HG02852 (cell line): ENCODE measurements at regions not wholly inside any gene's neighbourhood (a gene's known extent, or its start where the extent isn't known, plus 50 kb on each side); places are given as distances from the start of the nearest gene placed in this dataset.

Experiments
- ATAC-seq: cut with Tn5 transposase; IDR thresholded peaks from one replicate; pipeline ENCODE4 v1.9.1; 2021; ENCODE audit warnings: mild to moderate bottlenecking, moderate library complexity; ENCODE audit not compliant: unreplicated experiment

DNA sequence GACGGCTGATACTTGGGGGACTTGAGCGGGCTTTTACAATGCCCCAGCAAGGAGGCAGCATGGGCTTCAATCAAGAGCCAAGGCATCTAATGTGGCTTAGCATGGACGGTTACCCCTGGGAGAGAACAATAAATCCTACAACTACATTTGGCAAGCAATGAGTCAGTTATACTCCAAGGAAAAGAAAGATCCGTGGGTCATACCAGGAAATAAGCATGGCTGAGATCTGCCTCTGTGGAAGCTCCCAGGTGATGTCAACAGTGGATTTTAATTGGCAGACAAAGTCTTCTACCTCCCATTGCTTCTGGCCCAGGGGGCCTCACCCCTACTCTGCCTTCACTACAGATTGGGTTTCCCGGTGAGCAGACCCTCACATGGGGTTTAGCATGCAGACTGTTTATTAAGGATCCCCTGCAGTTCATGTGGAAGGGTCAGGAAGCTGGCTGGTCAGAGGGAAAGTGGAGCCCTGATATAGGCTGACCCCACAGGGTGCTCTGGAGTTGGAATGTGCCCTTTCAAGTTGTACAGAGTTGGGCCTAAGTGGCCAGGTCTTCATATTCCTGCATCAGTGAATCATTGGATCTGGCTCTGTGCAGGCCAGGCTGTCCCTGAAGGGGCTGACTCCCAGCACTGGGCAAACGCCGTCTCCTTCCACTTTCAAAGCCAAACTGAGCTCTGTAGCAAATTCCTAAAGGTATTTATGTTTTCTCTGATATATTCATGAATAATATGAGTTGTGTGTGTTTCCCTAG, 91.3 kb upstream of the GGTLC1 start:
- no peak for ATAC-seq

- ATAC-seq, result no peak
Observed at GRCh38 chr20:24077145-24077544, 88.6 kb upstream of the GGTLC1 start.

DNA sequence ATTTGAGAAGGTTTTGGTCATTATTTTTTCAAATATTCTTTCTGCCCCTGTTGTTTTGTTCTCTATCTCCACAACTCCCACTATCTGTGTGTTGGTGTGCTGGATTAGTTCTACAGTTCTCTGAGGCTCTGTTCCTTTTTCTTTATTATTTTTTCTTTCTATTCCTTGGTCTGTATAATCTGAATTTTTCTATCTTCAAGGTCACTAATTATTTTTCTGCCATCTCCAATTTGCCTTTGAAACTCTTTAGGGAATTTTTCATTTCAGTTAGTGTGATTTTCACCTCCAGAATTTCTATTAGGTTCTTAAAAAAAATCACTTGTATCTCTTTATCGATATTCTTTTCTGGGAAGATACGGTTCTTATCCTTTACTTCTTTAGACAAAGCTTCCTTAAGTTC, 82.1 kb upstream of the GGTLC1 start:
- ATAC-seq, result no peak

- ATAC-seq, result no peak
Observed at GRCh38 chr20:24066076-24066700, 77.6 kb upstream of the GGTLC1 start.

DNA sequence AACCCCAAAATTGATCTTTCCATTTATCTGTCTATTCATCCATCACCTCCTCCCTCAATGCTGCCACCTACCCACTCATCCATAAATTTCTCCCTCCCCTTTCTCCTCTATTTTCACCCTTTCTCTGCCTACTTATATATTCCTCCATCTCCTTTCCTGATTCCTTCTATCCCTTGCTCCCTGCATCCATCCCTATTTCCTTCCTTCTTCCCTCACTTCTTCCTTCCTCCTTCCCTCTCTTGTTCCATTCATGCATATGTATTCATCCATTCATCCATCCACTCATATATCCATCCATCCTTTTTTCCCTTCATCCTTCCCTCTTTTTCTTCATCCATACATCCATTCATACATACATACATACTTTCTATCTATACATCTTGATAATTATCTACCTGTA, 76.3 kb upstream of the GGTLC1 start:
- ATAC-seq, result no peak

DNA sequence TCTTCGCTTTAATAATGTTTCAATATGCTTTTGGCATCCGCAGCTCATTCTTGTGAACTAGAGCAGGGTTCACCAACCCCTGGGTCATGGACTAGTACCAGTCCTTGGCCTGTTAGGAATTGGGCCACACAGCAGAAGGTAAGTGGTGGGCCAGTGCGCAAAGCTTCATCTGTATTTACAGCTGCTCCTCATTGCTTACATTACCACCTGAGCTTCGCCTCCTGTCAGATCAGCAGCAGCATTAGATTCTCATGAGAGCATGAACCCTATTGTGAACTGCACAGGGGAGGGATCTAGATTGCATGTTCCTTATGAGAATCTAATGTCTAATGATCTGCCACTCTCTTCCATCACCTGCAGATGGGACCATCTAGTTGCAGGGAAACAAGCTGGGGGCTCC, 75.5 kb upstream of the GGTLC1 start:
- no peak for ATAC-seq

DNA sequence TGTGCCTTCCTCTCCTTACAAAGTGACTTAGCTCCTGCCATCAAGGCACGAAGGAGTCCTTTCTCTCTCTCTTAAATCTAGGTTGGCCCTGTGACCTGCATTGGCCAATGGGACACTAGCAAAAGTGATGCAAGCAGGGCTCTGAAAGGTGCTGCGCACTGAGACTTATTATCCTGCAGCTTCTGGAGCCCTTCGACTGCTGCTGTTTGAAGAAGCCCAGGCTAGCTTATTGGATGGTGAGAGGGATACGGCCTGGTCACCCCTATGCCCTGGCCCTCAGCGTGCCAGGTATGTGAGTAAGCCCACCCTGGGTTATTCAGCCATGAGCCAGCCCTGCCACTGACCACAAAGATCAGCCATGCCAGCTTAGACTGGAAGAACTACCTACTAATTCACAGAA, 74.5 kb upstream of the GGTLC1 start:
- no peak for ATAC-seq

- ATAC-seq, result no peak
Observed at GRCh38 chr20:24060851-24061590, 72.4 kb upstream of the GGTLC1 start.

DNA sequence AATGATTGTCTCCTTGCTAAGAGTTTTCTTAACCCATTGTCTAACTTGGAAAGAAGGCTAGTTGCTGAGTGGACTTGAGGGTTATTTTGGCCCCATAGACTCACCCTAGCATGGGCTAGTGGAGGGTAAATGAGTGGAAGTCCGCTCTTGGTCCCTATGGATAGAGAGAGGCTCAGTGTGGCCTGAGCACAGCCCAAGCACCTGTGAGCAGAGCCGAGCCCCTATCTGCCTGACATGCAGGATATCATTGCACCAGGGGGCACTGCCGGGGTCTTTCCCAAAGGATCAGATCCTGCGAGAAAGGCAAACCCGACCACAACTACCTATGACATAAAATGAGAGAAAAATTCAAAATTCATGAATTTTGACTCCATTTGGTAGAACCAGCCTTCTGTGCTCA, 70.6 kb upstream of the GGTLC1 start:
- no peak for ATAC-seq

DNA sequence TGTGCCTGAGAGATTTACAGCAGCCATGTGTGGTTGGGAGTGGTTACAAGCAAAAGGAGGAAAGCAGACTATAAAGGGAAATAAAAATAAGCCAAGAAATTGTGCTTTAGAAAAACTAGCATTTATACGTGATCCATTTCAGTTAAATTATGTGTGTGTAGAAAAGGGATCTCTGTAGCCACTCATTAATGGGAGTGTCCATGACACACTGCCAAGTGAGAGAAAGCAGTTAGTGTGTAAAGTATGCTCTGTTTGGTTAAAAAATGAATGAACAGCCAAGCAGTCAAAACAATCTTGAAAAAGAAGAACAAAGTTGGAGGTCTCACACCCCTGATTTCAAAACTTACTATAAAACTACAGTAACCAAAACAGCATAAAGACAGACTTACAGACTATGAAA, 67.9 kb upstream of the GGTLC1 start:
- no peak for ATAC-seq

DNA sequence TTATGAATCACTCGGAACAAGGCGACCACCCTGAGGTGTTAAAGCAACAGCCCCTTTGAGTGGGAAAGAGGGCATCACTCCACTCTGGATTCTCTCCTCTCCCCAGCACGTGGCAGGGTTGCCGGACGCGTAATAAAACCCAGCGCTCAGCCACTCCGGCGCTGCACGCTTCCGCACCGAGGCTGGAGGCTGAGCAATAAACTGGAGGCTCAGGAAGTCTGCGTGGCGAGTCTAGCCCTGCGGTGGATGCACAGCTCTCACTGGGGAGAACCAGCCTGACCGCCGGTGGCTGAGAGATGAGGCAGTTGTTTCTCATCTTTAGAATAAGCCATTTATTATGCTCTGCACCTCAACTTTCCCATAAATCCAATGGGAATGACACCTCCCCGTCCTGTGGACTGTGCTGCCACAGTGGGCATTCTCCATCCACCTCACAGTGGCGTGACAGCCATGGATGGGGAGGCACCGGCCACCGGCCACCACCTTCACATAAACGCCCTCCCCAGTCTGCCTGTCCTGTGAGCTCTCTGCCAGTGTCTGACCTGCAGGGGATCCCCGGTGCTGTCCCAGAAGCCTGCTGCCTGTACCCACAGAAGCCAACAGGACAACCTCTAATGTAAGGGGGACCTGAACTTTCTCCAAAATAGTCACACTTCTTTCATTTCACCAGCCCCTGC, 64.2 kb upstream of the GGTLC1 start:
- no peak for ATAC-seq

GRCh38 chr20:24051160-24051559, 62.6 kb upstream of the GGTLC1 start:
- no peak for ATAC-seq

GRCh38 chr20:24050119-24050518, 61.5 kb upstream of the GGTLC1 start:
- no peak for ATAC-seq

DNA sequence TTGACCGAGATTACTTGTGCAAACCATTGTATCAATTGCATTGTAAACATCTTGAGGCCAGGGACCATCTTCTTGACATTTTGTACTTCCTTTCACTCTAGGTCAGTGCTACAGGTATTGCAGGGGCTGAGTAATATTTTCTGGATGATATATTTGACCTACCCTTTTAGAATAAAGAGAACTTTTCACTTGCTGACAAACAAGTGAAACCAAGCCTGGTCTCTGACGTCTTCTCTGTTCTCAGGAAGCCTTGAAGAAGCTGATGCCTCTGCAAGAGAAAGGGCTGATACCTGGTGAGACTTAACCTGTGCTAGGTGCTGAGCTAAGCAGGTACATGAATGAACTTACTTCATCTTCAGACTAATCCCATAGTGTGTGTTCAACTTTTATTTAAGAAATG, 60.5 kb upstream of the GGTLC1 start:
- ATAC-seq, result no peak

- no peak for ATAC-seq
Observed at GRCh38 chr20:24048024-24048611, 59.5 kb upstream of the GGTLC1 start.

DNA sequence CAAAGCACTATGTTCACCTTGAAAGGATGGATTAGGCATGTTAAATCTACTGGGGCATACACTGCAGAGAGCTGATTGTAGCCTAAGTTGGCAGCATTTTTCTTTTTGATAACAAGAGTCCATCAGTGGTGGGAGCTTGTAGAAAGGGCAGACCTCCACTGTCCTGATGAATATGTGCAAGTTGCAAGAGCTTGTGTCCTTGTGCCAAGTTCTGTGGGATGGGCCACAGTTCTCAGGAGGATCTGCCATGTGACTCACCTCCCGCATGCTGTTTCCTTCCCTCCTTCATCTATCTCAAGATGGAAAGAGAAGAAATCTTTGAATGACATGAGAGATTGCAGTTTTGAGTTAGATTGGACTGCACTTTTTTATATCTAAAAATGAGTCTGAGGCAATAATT, 58.3 kb upstream of the GGTLC1 start:
- ATAC-seq, result no peak

- no peak for ATAC-seq
Observed at GRCh38 chr20:24045621-24046318, 57.2 kb upstream of the GGTLC1 start.

DNA sequence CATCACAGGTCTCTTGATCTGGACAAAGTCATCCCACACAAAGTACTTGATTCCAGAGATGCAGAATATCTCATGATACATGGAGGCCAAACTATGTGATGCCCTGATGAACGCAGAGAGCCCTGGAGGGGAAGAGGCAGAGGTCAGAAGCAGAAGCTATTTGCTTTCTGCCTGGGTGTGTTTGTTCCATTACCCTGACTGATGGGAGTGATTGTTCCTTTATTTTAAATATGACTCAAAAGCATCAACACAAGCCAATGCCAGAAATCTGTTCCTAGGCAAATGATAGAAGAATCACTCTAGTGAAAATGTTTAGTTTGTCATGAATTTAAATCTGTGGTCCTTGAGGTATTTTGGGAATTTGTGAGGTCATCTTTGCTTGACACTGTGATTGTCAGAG, 54.7 kb upstream of the GGTLC1 start:
- no peak for ATAC-seq

DNA sequence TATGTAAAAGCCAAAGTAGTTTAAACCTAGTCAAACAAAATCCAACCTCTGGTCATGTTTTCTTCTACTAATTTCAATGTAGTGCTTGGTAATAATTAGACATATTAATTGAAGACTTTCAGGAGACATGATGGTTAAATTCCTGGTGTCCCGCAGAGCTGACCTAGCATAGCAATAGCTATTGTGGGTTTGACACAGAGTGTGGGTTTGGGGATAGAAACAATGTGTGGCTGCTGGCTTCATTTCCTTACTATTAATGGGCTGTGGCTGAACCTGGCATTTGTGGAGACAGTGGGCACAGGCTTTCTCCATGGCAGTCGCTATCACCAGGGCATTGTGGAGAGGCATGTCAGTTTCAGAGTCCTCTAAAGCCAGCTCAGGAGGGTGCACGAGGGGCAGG, 54.1 kb upstream of the GGTLC1 start:
- ATAC-seq, result no peak

GRCh38 chr20:24040896-24041459, 52.4 kb upstream of the GGTLC1 start:
- no peak for ATAC-seq
